ENCODE measurements at regions not wholly inside any gene's neighbourhood (a gene's known extent, or its start where the extent isn't known, plus 50 kb on each side); places are given as distances from the start of the nearest gene placed in this dataset.

DNA sequence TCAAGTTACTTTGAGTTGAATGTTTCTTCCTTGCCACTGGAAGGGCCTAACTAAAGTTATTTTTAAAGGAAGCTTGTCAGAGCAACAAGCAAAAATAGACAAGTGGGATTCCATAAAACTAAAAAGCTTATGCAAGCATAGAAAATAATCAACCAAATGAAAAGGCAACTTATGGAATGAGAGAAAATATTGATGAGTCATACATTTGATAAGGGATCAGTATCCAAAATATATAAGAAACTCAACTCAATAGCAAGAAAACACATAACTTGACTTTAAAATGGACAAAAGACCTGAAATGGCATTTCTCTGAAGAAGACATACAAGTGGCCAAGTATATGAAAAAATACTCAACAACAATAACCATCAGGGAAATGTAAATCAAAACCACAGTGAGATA, 264.5 kb upstream of the UBASH3B start:
- TF ChIP-seq CTCF (IDR thresholded peaks at IDR 0.05; ENCODE audit: borderline replicate concordance, insufficient read depth, low read depth, low read length) = no peak
- H3K4me3 ChIP-seq (ENCODE audit: low read depth, low read length) = no peak overlapping the region

DNA sequence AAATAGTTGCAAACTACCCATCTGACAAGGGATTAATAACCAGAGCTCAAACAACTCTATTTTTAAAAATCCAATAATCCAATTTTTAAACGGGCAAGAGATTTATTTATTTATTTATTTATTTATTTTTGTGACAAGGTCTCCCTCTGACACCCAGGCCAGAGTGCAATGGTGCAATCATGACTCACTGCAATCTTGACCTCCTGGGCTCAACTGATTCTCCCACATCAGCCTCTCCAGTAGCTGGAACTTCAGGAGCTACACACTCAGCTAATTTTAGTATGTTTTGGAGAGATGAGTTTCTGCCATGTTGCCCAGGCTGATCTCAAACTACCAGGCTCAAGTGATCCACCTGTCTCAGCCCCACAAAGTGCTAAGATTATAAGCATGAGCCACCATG, 267.2 kb upstream of the BLID start:
- H3K4me3 ChIP-seq (ENCODE audit: low read depth, low read length) = no peak overlapping the region
- TF ChIP-seq CTCF (IDR thresholded peaks at IDR 0.05; ENCODE audit: borderline replicate concordance, insufficient read depth, low read depth, low read length) = no peak

DNA sequence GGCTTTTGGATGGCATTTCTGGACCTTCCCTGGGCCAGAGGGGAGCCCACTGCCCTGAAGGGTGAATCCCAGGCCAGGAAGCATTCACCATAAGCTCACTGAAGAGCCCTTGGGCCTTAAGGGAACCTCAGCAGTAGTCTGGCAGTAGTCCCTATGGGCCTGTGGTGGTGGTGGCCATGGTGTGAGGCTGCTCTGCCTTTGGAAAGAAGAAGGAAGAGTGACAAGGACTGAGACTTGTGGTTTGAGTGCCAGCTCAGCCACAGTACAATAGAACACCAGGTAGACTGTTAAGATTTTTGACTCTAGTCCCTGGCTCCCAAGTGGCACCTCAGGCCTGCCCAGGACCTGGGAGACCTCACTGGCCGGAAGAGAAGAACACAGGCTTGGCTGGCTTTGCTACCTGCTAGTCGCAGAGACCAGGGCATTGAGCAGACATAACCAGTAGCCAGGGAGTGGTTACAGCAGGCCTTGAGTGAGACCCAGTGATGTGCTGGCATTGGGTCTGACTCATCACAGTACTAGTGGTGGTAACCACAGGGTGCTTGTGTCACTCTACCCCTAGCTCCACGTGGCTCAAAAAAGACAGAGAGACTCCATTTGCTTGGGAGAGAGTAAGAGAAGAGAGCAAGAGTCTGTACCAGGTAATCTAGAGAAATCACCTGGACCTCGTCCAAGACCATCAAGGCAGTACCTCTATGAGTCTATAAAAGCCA, 259.8 kb upstream of the BLID start:
- TF ChIP-seq CTCF (IDR thresholded peaks at IDR 0.05; ENCODE audit: borderline replicate concordance, insufficient read depth, low read depth, low read length) = no peak
- H3K4me3 ChIP-seq (ENCODE audit: low read depth, low read length) = no peak overlapping the region

DNA sequence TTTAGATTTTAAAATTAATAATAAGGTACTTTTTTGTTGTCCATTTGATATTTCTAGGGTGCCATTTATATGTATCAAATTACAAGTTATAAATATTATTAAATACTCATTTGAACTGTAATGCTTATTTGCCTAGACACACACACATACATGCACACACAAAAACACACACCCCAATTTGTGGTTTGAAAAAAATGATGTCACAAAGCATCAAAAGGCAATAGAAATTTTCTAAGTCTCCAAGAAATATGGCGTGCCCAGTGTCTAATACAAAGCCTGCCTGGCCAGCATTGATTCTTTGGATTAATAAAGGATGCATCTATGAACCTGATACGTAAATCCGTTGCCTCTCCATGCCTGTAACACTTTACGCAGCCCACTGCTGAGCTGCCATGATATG, 252.8 kb upstream of the BLID start:
- H3K4me3 ChIP-seq (ENCODE audit: low read depth, low read length) = no peak overlapping the region
- TF ChIP-seq CTCF (IDR thresholded peaks at IDR 0.05; ENCODE audit: borderline replicate concordance, insufficient read depth, low read depth, low read length) = no peak

DNA sequence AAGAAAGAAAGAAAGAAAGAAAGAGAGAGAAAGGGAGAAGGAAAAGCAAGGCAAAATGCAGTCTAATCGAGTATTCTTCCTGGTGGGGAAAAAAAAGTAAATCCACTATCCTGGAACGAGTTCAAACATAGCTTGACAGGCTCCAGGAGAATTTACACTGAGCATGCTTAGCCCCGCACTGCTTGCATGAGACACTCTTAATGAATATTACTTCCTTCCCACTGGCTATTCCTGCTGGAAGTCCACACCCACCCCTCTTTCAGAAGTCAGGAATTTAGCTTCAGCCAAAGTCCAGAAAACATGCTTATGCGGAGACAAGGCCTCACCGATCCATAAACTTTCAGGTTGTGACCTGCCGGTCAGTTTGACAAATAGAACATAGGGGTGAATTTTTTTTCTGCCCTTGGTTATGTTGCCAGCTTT, 251.8 kb upstream of the BLID start:
- TF ChIP-seq CTCF (IDR thresholded peaks at IDR 0.05; ENCODE audit: borderline replicate concordance, insufficient read depth, low read depth, low read length) = no peak
- no peak overlapping the region for H3K4me3 ChIP-seq (ENCODE audit: low read depth, low read length)

- TF ChIP-seq CTCF (IDR thresholded peaks at IDR 0.05; ENCODE audit: borderline replicate concordance, insufficient read depth, low read depth, low read length) = no peak
- H3K4me3 ChIP-seq (ENCODE audit: low read depth, low read length) = no peak overlapping the region
Observed at GRCh38 chr11:122365610-122366360, 249.8 kb upstream of the BLID start.

DNA sequence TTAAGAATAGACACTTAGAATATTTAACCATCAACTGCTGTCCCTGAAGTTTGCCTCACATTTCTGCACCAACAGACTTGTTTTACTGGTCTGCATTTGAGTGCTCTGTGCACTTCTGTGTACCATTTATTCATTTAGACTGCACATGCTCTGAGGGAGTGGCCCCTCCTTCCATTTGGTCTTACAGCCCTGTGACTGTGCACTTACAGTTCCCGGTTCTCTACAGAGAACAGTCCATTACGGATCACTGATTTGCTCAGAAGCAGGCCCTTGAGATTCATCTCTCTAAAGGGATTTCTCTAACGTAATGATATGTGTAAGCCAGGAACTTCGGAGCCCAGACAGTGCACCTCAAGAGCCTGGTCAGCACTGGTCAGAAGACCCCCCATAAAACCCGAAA, 247.3 kb upstream of the BLID start:
- no peak overlapping the region for H3K4me3 ChIP-seq (ENCODE audit: low read depth, low read length)
- TF ChIP-seq CTCF (IDR thresholded peaks at IDR 0.05; ENCODE audit: borderline replicate concordance, insufficient read depth, low read depth, low read length) = no peak
